Skeletal muscle satellite cell (primary cell): ENCODE measurements at regions not wholly inside any gene's neighbourhood (a gene's known extent, or its start where the extent isn't known, plus 50 kb on each side); places are given as distances from the start of the nearest gene placed in this dataset.
"Not testable (repeated sequence)": the region's sequence is repeated elsewhere in the genome, so short reads cannot be mapped to it uniquely, and the experiment has no call there.

Experiments
- H3K27me3 ChIP-seq: 2 replicates; pipeline ENCODE4 v1.7.0; 2013; ENCODE audit warnings: low read length; ENCODE audit not compliant: control insufficient read depth, insufficient read depth
- H3K36me3 ChIP-seq: 2 replicates; pipeline ENCODE4 v1.7.0; 2013; ENCODE audit warnings: mild to moderate bottlenecking, control low read depth, low read length; ENCODE audit not compliant: insufficient read depth
- H3K4me1 ChIP-seq: 2 replicates; pipeline ENCODE4 v1.7.0; 2013; ENCODE audit warnings: low read length; ENCODE audit not compliant: control insufficient read depth, insufficient read depth
- H3K4me2 ChIP-seq: 2 replicates; pipeline ENCODE4 v1.7.0; 2013; ENCODE audit warnings: mild to moderate bottlenecking, low read length
- H3K4me3 ChIP-seq: 2 replicates; pipeline ENCODE4 v1.7.0; 2013; ENCODE audit warnings: low read length
- H3K9ac ChIP-seq: 2 replicates; pipeline ENCODE4 v1.7.0; 2013; ENCODE audit warnings: mild to moderate bottlenecking, low read depth, low read length, moderate library complexity
- H3K9me3 ChIP-seq: replicated peaks from 2 replicates; pipeline ENCODE4 v1.7.0; 2013; ENCODE audit warnings: mild to moderate bottlenecking, control low read depth, low read length

GRCh38 chrX:150086371-150086770, 148.1 kb upstream of the EOLA2 start:
- no peaks in the 10 kb centered on the region for H3K9me3 ChIP-seq
- no peak overlapping the region for H3K4me2 ChIP-seq
- no peaks in the 10 kb centered on the region for H3K36me3 ChIP-seq
- H3K4me3 ChIP-seq = no peak overlapping the region
- H3K9ac ChIP-seq = no peak overlapping the region
- H3K27me3 ChIP-seq = no peaks in the 10 kb centered on the region
- peaks cover 34% of the 10 kb centered on the region for H3K4me1 ChIP-seq

- Histone ChIP-seq H3K27me3 (no peaks in the 10 kb centered on the region), H3K4me3 (no peak overlapping the region), H3K4me2 (no peak overlapping the region), H3K4me1 (peaks cover 34% of the 10 kb centered on the region), H3K9ac (no peak overlapping the region), H3K36me3 (no peaks in the 10 kb centered on the region), H3K9me3 (no peaks in the 10 kb centered on the region)
Measured at GRCh38 chrX:150087612-150088011, 149.3 kb upstream of the EOLA2 start.

GRCh38 chrX:150088042-150088441, 149.8 kb upstream of the EOLA2 start:
- no peak overlapping the region for H3K9ac ChIP-seq
- H3K4me2 ChIP-seq = no peak overlapping the region
- peaks cover 34% of the 10 kb centered on the region for H3K4me1 ChIP-seq
- H3K27me3 ChIP-seq = no peaks in the 10 kb centered on the region
- H3K4me3 ChIP-seq = no peak overlapping the region
- no peaks in the 10 kb centered on the region for H3K36me3 ChIP-seq
- H3K9me3 ChIP-seq = no peaks in the 10 kb centered on the region

- Histone ChIP-seq H3K4me2 (no peak overlapping the region), H3K9me3 (no peaks in the 10 kb centered on the region), H3K4me1 (peaks cover 27% of the 10 kb centered on the region), H3K4me3 (no peak overlapping the region), H3K27me3 (no peaks in the 10 kb centered on the region), H3K9ac (no peak overlapping the region), H3K36me3 (no peaks in the 10 kb centered on the region)
Measured at GRCh38 chrX:150088766-150089518, 150.7 kb upstream of the EOLA2 start.

- H3K4me1 ChIP-seq, H3K36me3 ChIP-seq, H3K4me3 ChIP-seq, H3K9me3 ChIP-seq, H3K9ac ChIP-seq, H3K4me2 ChIP-seq, H3K27me3 ChIP-seq: not testable (repeated sequence)
Measured at GRCh38 chrX:150091300-150091699, 153.0 kb upstream of the EOLA2 start.

GRCh38 chrX:150092549-150092948, 154.3 kb upstream of the EOLA2 start:
- Histone ChIP-seq H3K4me1 (no peaks in the 10 kb centered on the region), H3K9me3 (no peaks in the 10 kb centered on the region), H3K4me2 (no peak overlapping the region), H3K4me3 (no peak overlapping the region), H3K27me3 (no peaks in the 10 kb centered on the region), H3K36me3 (no peaks in the 10 kb centered on the region), H3K9ac (no peak overlapping the region)

- no peak overlapping the region for H3K9ac ChIP-seq
- no peak overlapping the region for H3K4me2 ChIP-seq
- no peaks in the 10 kb centered on the region for H3K9me3 ChIP-seq
- H3K4me1 ChIP-seq = no peaks in the 10 kb centered on the region
- H3K4me3 ChIP-seq = no peak overlapping the region
- H3K27me3 ChIP-seq = no peaks in the 10 kb centered on the region
- H3K36me3 ChIP-seq = no peaks in the 10 kb centered on the region
Measured at GRCh38 chrX:150094375-150094774, 156.1 kb upstream of the EOLA2 start.

DNA sequence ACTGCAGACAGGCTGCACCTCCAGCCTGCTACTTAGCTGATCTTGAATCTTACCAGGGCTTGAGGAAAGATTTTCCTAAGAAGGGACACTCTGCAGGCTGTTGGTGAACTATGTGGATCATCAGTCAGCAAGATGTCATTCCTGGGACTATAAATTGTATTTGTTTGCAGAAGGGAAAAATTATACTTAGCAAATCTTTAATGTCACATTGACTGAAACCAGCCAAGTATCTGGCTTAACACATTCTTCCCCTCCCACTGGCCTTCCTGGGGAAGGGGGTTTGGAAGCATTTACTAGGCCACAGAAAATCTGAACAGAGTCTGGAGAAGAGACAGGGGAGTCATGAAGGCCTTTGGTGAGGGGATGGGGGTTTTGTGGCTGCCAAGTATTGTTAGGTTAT, 156.7 kb upstream of the EOLA2 start:
- H3K27me3 ChIP-seq = no peaks in the 10 kb centered on the region
- H3K4me3 ChIP-seq = no peak overlapping the region
- no peaks in the 10 kb centered on the region for H3K9me3 ChIP-seq
- no peaks in the 10 kb centered on the region for H3K4me1 ChIP-seq
- H3K4me2 ChIP-seq = no peak overlapping the region
- H3K36me3 ChIP-seq = no peaks in the 10 kb centered on the region
- H3K9ac ChIP-seq = no peak overlapping the region

- H3K4me1 ChIP-seq = no peaks in the 10 kb centered on the region
- no peaks in the 10 kb centered on the region for H3K27me3 ChIP-seq
- peaks cover 4% of the 10 kb centered on the region for H3K9me3 ChIP-seq
- H3K4me2 ChIP-seq = no peak overlapping the region
- H3K9ac ChIP-seq = no peak overlapping the region
- H3K4me3 ChIP-seq = no peak overlapping the region
- no peaks in the 10 kb centered on the region for H3K36me3 ChIP-seq
Measured at GRCh38 chrX:150099316-150099715, 161.0 kb upstream of the EOLA2 start.

- Histone ChIP-seq H3K4me2 (no peak overlapping the region), H3K36me3 (no peaks in the 10 kb centered on the region), H3K27me3 (no peaks in the 10 kb centered on the region), H3K9me3 (peaks cover 4% of the 10 kb centered on the region), H3K4me1 (no peaks in the 10 kb centered on the region), H3K9ac (no peak overlapping the region), H3K4me3 (no peak overlapping the region)
Measured at GRCh38 chrX:150100261-150100660, 162.0 kb upstream of the EOLA2 start.

DNA sequence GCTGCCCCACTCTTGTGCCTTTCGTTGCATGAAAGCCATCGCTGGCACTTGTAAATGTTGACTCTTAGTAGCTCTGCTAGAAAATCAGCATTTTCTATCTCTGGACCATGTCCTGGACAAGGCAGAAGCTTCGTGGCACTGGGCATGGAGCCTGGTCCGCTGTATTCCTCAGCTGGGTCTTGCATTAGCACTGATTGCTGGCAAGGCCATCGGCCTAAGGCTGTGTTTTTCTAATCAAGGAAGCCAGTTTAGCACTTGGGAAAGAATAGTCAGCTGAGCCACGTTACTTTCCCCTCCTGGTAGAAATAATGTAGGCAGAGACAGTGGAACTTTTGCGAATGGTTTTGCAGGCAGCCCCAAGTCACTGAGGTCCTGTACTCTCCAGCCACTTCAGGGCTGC, 180.2 kb upstream of the EOLA2 start:
- Histone ChIP-seq H3K9ac (no peak overlapping the region), H3K36me3 (no peaks in the 10 kb centered on the region), H3K4me2 (no peak overlapping the region), H3K4me1 (no peaks in the 10 kb centered on the region), H3K27me3 (no peaks in the 10 kb centered on the region), H3K4me3 (no peak overlapping the region), H3K9me3 (no peaks in the 10 kb centered on the region)

DNA sequence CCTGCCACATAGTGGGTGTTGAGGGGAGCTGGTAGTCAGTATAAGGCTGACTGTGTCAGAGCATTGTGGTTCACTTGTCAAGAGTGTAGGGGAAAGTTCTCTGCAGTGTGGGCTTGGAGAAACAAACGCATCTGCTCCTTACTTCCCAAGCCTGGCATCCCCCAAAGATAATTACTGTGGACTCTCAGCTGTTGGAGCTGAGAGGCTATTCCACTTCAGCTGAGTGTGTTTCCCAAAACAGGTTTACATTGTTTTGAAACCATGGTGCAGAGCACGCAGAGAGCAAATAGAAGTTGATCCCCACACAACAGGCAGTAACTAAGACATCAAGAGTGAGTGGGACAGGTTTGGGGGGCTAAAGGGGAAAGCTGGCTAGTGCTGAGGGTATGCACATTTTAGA, 181.0 kb upstream of the EOLA2 start:
- no peaks in the 10 kb centered on the region for H3K4me1 ChIP-seq
- H3K4me2 ChIP-seq = no peak overlapping the region
- no peak overlapping the region for H3K9ac ChIP-seq
- no peak overlapping the region for H3K4me3 ChIP-seq
- no peaks in the 10 kb centered on the region for H3K9me3 ChIP-seq
- H3K36me3 ChIP-seq = no peaks in the 10 kb centered on the region
- H3K27me3 ChIP-seq = no peaks in the 10 kb centered on the region
